ENCODE measurements at regions not wholly inside any gene's neighbourhood (a gene's known extent, or its start where the extent isn't known, plus 50 kb on each side); places are given as distances from the start of the nearest gene placed in this dataset.

GRCh38 chr12:131249246-131250027 lies 295.7 kb downstream of the ADGRD1 start:
- Histone ChIP-seq H3K27ac (ENCODE audit: insufficient read depth, low read length) (no peak overlapping the region), H2BK120ac (ENCODE audit: low read depth, low read length) (no peak overlapping the region), H3K27me3 (ENCODE audit: control insufficient read depth, insufficient read depth, low read length) (no peaks in the 10 kb centered on the region), H3K79me1 (ENCODE audit: low read depth in 1 of 2, low read length in 2 of 2) (no peaks in the 10 kb centered on the region), H3K23ac (ENCODE audit: low read depth, low read length) (no peak overlapping the region), H3K9me3 (ENCODE audit: control insufficient read depth, insufficient read depth, low read length) (peaks cover 43% of the 10 kb centered on the region), H3K36me3 (ENCODE audit: control insufficient read depth, insufficient read depth, low read length) (no peaks in the 10 kb centered on the region), H4K5ac (ENCODE audit: low read depth, low read length) (no peak overlapping the region), H3K18ac (ENCODE audit: low read depth, low read length) (no peak overlapping the region), H3K9ac (ENCODE audit: low read depth, low read length) (no peak overlapping the region), H2BK5ac (ENCODE audit: low read depth, low read length, poor library complexity, severe bottlenecking) (no peak overlapping the region), H2AK5ac (ENCODE audit: low read depth, low read length) (no peak overlapping the region), H2BK15ac (ENCODE audit: low read depth, low read length) (no peak overlapping the region), H3K4me3 (ENCODE audit: insufficient read depth, low read depth, low read length) (no peak overlapping the region), H3K56ac (ENCODE audit: extremely low read depth, insufficient read depth, low read length) (no peak overlapping the region), H3K4me2 (ENCODE audit: low read depth, low read length) (no peak overlapping the region), H2AK9ac (replicated peaks; ENCODE audit: low read depth, low read length, poor library complexity) (no peak overlapping the region), H3K4ac (ENCODE audit: low read depth, low read length) (no peak overlapping the region), H3K14ac (replicated peaks; ENCODE audit: low read depth, low read length) (no peak overlapping the region), H2AFZ (replicated peaks; ENCODE audit: low read length, poor library complexity) (no peak overlapping the region), H4K8ac (ENCODE audit: low read depth in 2 of 2, low read length in 2 of 2) (no peak overlapping the region), H4K91ac (ENCODE audit: insufficient read depth, low read depth, low read length) (no peak overlapping the region), H4K20me1 (ENCODE audit: insufficient read depth, low read length) (no peaks in the 10 kb centered on the region), H3K4me1 (ENCODE audit: control insufficient read depth, insufficient read depth, low read length) (no peaks in the 10 kb centered on the region), H3K9me1 (ENCODE audit: insufficient read depth, low read length) (no peaks in the 10 kb centered on the region), H2BK20ac (ENCODE audit: low read depth, low read length) (no peak overlapping the region)
- ATAC-seq (ENCODE audit: low read depth) (no peak), DNase-seq (no peak)
- CTCF ChIA-PET, result no interaction called here
- POLR2A ChIA-PET (ENCODE audit: unreplicated experiment), result no interaction called here
- intact Hi-C loops (cut with micrococcal nuclease) (no loop called here), dilution Hi-C loops (cut with HindIII; ENCODE audit: low sequenced_read_pairs, unreplicated experiment) (no loop called here), in situ Hi-C loops (cut with MboI; ENCODE audit: low sequenced_read_pairs) (no loop called here)
- no TSS peak for BruUV-seq (replicated peaks)
- TF ChIP-seq NFE2L2 (IDR thresholded peaks at IDR 0.05; ENCODE audit: low read depth, low read length), result no peak
- TF ChIP-seq USF2 (IDR thresholded peaks at IDR 0.05; ENCODE audit: low read depth, low read length), result no peak
- no peak for TF ChIP-seq MAZ (IDR thresholded peaks at IDR 0.05; ENCODE audit: borderline replicate concordance, low read depth, low read length)
- no peak for TF ChIP-seq CEBPB (IDR thresholded peaks at IDR 0.05; ENCODE audit: low read depth, low read length)
- no peak for TF ChIP-seq RAD21 (IDR thresholded peaks at IDR 0.05; ENCODE audit: low read length)
- no peak for TF ChIP-seq CHD1 (IDR thresholded peaks at IDR 0.05; ENCODE audit: low read depth, low read length)
- TF ChIP-seq MAFK (IDR thresholded peaks at IDR 0.05; ENCODE audit: low read depth, low read length), result no peak
- TF ChIP-seq SMC3 (IDR thresholded peaks at IDR 0.05; ENCODE audit: low read depth, low read length), result no peak
- TF ChIP-seq ELK1 (IDR thresholded peaks at IDR 0.05; ENCODE audit: borderline replicate concordance, low read depth, low read length), result no peak
- no peak for TF ChIP-seq CTCF (conservative IDR thresholded peaks at IDR 0.05; ENCODE audit: low read depth, low read length)
- TF ChIP-seq RFX5 (IDR thresholded peaks at IDR 0.05; ENCODE audit: low read depth, low read length), result no peak
- no peak for TF ChIP-seq MXI1 (IDR thresholded peaks at IDR 0.05; ENCODE audit: borderline replicate concordance, low read depth, low read length)
- TF ChIP-seq FOS (IDR thresholded peaks at IDR 0.05; ENCODE audit: low read depth, low read length), result no peak
- no peak for TF ChIP-seq RCOR1 (IDR thresholded peaks at IDR 0.05; ENCODE audit: insufficient replicate concordance, low read length)
- TF ChIP-seq POLR2A (IDR thresholded peaks at IDR 0.05; ENCODE audit: low read depth, low read length), result no peak
- no CpG with 5 or more reads among the region's 4 CpGs for WGBS, 2 experiments (ENCODE audit: extremely low coverage in 2 of 2, insufficient read length in 1 of 2)

Measured in IMR-90 (cell line).